Esophagus muscularis mucosa (tissue), 4 donors: ENCODE measurements at regions not wholly inside any gene's neighbourhood (a gene's known extent, or its start where the extent isn't known, plus 50 kb on each side); places are given as distances from the start of the nearest gene placed in this dataset.

ENCODE experiments used
- DNase-seq: peaks from one replicate; pipeline ENCODE4 v3.0.0-alpha.2; 2017; ENCODE audit errors: extremely low spot score
- H3K27ac ChIP-seq, 4 donors: fragments of 200-600 bp; sonication (generic); replicated peaks in 1 of 4; 1 replicate in 3 of 4; 2 replicates in 1 of 4; pipeline ENCODE4 v1.5.1; 2016 to 2019; ENCODE audit warnings: mild to moderate bottlenecking in 1 of 4
- H3K27me3 ChIP-seq, 4 donors: fragments of 200-600 bp; sonication (generic); one replicate each; pipeline versions ENCODE4 v1.5.1 to v1.6.0; 2016 to 2019
- H3K36me3 ChIP-seq, 4 donors: fragments of 200-600 bp; sonication (generic); one replicate each; pipeline ENCODE4 v1.5.1; 2016 to 2019
- H3K4me1 ChIP-seq, 4 donors: fragments of 200-600 bp; sonication (generic); one replicate each; pipeline ENCODE4 v1.5.1; 2016 to 2019
- H3K4me3 ChIP-seq, 4 donors: fragments of 200-600 bp; sonication (generic); 1 replicate in 2 of 4; 2 replicates in 2 of 4; pipeline ENCODE4 v1.5.1; 2016 to 2019; ENCODE audit warnings: mild to moderate bottlenecking in 4 of 4, moderate library complexity in 1 of 4
- H3K9me3 ChIP-seq, 4 donors: fragments of 200-600 bp; sonication (generic); 1 replicate in 3 of 4; 2 replicates in 1 of 4; pipeline ENCODE4 v1.5.1; 2016 to 2019
- EP300 ChIP-seq: sonication (generic); formaldehyde crosslinking; IDR thresholded peaks from one replicate; pipeline ENCODE4 v1.6.1; 2017; ENCODE audit warnings: antibody characterized with exemption
- POLR2A ChIP-seq: fragments of 450-650 bp; IDR thresholded peaks from one replicate; pipeline ENCODE4 v1.6.1; 2017; ENCODE audit warnings: antibody characterized with exemption, moderate library complexity, mild to moderate bottlenecking, low read depth
- POLR2AphosphoS5 ChIP-seq, 2 donors: sonication (generic); formaldehyde crosslinking; IDR thresholded peaks; one replicate each; pipeline ENCODE4 v1.6.1; 2017; ENCODE audit warnings: antibody characterized with exemption in 2 of 2
- WGBS: methylation state at CpG from one replicate; pipeline ENCODE4 v1.1.5; 2018; 5-methylcytosine and 5-hydroxymethylcytosine counted together
- intact Hi-C: fragments of 100-400 bp; cut with DNase I; formaldehyde crosslinking; loops from one replicate; pipeline ENCODE4 v1.15.1; 2023
- TF ChIP-seq, protein P1 (sequence below), 3 experiments: fragments of 200-600 bp in 2 of 3; fragments of 450-650 bp in 1 of 3; sonication (generic) in 2 of 3; IDR thresholded peaks; one replicate each; pipeline ENCODE4 v1.5.1; 2017 to 2019; ENCODE audit warnings: antibody characterized with exemption in 3 of 3, mild to moderate bottlenecking in 2 of 3, moderate library complexity in 1 of 3

DNA sequence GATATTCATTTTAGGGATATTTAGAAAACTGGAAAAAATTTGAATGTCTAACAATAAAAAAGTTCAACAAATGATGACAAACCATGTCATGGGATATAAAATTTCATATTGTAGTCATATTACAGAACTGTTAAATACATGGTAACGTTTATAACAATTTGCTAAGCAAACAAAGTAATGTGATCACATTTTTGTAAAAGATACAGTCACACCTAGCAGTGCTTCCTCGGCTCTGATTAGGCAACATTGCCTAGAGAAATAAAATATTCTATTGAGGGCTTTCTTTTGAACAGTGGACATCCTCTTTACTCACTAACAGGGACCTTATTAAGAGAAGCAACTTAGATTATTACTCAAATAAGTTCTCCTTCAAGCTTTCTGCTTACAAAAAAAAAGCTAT lies 605.5 kb downstream of the GATA3 start:
- Histone ChIP-seq H3K4me3 (no peak overlapping the region), H3K27ac (no peak overlapping the region), H3K9me3 (no peaks in the 10 kb centered on the region), H3K4me1 (no peaks in the 10 kb centered on the region), H3K27me3 (no peaks in the 10 kb centered on the region), H3K36me3 (no peaks in the 10 kb centered on the region)
- 77% methylated on average over 2 of the region's 2 CpGs for WGBS
- DNase-seq: no peak
- intact Hi-C loops: no loop called here
- TF ChIP-seq POLR2AphosphoS5 (IDR thresholded peaks at IDR 0.05) (no peak), EP300 (no peak), POLR2A (no peak)
- TF ChIP-seq, protein P1, sequence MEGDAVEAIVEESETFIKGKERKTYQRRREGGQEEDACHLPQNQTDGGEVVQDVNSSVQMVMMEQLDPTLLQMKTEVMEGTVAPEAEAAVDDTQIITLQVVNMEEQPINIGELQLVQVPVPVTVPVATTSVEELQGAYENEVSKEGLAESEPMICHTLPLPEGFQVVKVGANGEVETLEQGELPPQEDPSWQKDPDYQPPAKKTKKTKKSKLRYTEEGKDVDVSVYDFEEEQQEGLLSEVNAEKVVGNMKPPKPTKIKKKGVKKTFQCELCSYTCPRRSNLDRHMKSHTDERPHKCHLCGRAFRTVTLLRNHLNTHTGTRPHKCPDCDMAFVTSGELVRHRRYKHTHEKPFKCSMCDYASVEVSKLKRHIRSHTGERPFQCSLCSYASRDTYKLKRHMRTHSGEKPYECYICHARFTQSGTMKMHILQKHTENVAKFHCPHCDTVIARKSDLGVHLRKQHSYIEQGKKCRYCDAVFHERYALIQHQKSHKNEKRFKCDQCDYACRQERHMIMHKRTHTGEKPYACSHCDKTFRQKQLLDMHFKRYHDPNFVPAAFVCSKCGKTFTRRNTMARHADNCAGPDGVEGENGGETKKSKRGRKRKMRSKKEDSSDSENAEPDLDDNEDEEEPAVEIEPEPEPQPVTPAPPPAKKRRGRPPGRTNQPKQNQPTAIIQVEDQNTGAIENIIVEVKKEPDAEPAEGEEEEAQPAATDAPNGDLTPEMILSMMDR (IDR thresholded peaks at IDR 0.05): no peak

DNA sequence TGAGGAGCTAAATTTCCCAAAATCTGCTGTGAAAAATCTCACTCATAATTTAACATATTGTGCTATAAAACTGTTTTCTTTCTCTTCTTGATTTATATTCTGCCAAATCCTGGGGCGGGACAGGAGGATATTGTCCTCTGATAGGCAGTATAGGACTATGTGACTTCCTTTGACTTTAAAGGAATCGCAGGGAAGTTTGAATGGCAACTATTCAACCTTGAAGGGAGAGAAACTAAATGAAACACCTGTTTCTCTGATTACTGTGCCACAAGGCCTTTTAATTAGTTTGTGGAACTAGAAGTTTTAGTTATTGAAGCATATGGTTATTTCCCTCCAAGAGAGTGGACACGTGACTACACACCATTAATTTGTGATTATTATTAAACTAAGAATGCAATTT lies 607.4 kb downstream of the GATA3 start:
- no peaks in the 10 kb centered on the region for H3K27me3 ChIP-seq
- DNase-seq: no peak
- H3K27ac ChIP-seq: no peak overlapping the region
- TF ChIP-seq POLR2A (no peak), POLR2AphosphoS5 (IDR thresholded peaks at IDR 0.05) (no peak), EP300 (no peak)
- TF ChIP-seq, protein P1 (IDR thresholded peaks at IDR 0.05): no peak
- H3K9me3 ChIP-seq: no peaks in the 10 kb centered on the region
- intact Hi-C loops: no loop called here
- WGBS: 83% methylated on average over 3 of the region's 3 CpGs
- no peak overlapping the region for H3K4me3 ChIP-seq
- H3K4me1 ChIP-seq: no peaks in the 10 kb centered on the region
- no peaks in the 10 kb centered on the region for H3K36me3 ChIP-seq

DNA sequence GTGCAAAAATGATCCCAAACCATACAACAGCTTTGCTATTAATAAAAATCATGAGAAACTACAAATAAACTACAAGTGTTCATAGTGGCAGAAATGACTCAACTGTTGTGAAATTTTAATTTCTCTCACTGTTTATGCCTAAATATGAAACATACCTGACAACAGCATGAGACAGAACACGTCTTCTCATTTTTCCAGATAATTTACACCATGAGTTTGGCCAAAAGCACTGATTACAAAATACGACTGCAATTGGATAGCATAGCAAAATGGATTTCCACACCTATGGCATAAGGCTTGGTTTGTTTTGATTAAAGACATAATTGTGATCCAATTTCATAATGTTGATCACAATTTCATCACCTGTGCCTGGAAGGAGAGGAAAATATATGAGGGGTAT lies 608.6 kb downstream of the GATA3 start:
- H3K36me3 ChIP-seq: no peaks in the 10 kb centered on the region
- H3K9me3 ChIP-seq: peaks cover 0 to 3% (median 0%) of the 10 kb centered on the region in 4 donors
- intact Hi-C loops: no loop called here
- no peak for DNase-seq
- TF ChIP-seq EP300 (no peak), POLR2AphosphoS5 (IDR thresholded peaks at IDR 0.05) (no peak), POLR2A (no peak)
- TF ChIP-seq, protein P1 (IDR thresholded peaks at IDR 0.05): no peak
- WGBS: 83% methylated on average over 2 of the region's 2 CpGs
- H3K27ac ChIP-seq: no peak overlapping the region
- no peaks in the 10 kb centered on the region for H3K4me1 ChIP-seq
- no peaks in the 10 kb centered on the region for H3K27me3 ChIP-seq
- no peak overlapping the region for H3K4me3 ChIP-seq

DNA sequence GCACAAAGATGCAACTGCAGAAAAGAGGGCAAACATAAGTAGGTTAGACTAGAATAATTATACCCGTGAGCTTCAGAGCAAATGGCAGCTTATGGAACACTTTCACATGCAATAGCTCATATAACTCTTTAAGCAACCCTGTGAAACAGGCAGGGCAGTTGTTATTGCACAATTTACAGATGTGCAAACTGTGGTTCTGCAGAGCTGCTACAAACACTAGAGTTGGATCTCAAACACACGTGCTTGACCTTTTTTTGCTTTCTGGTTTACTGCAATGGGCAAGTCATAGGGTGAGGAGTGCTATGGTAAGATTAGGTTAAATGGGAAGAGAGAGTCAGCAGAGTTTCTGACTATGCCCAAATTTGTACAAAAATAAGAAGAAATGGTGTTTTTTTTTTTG lies 610.8 kb downstream of the GATA3 start:
- Histone ChIP-seq H3K4me3 (no peak overlapping the region), H3K4me1 (no peaks in the 10 kb centered on the region), H3K36me3 (no peaks in the 10 kb centered on the region), H3K27ac (no peak overlapping the region), H3K27me3 (no peaks in the 10 kb centered on the region), H3K9me3 (peaks cover 0 to 3% (median 0%) of the 10 kb centered on the region in 4 donors)
- 62% methylated on average over 2 of the region's 2 CpGs for whole genome bisulfite sequencing
- intact Hi-C loops: no loop called here
- TF ChIP-seq EP300 (no peak), POLR2A (no peak), POLR2AphosphoS5 (IDR thresholded peaks at IDR 0.05) (no peak)
- TF ChIP-seq, protein P1 (IDR thresholded peaks at IDR 0.05): no peak
- no peak for DNase-seq

DNA sequence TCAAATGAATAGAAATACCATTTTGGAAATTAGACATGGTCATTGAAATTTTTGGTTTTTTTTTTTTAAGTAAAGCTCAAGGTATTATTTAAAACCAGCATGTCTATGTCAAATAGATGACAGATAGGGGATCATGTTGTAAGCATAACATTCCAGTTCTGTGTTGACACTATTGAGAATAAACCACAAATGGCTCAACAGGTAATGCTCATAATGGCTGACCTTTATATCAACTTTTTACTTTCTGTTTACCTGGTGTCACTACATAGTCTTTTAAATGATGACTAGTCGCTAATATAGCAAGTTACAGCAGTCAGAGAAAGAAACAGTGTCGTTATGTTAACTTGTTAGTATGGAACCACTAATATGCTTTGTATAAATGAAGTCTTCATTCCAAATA lies 616.0 kb downstream of the GATA3 start:
- Histone ChIP-seq H3K4me3 (no peak overlapping the region), H3K4me1 (no peaks in the 10 kb centered on the region), H3K9me3 (peaks cover 0 to 14% (median 3%) of the 10 kb centered on the region in 4 donors), H3K27me3 (no peaks in the 10 kb centered on the region), H3K27ac (no peak overlapping the region), H3K36me3 (no peaks in the 10 kb centered on the region)
- no peak for DNase-seq
- 69% methylated on average over 2 of the region's 2 CpGs for WGBS
- intact Hi-C loops: no loop called here
- TF ChIP-seq EP300: no peak
- TF ChIP-seq POLR2AphosphoS5 (IDR thresholded peaks at IDR 0.05): no peak
- TF ChIP-seq POLR2A: no peak
- TF ChIP-seq, protein P1 (IDR thresholded peaks at IDR 0.05): no peak
